ENCODE measurements at regions not wholly inside any gene's neighbourhood (a gene's known extent, or its start where the extent isn't known, plus 50 kb on each side); places are given as distances from the start of the nearest gene placed in this dataset.

- TF ChIP-seq EZH2 (IDR thresholded peaks at IDR 0.05; ENCODE audit: low read length) (no peak), CTCF (optimal IDR thresholded peaks at IDR 0.05 in 1 of 3, IDR thresholded peaks at IDR 0.05 in 1 of 3, conservative IDR thresholded peaks at IDR 0.05 in 1 of 3; ENCODE audit: extremely low read depth in 1 of 3, insufficient read depth in 2 of 3, low read length in 3 of 3) (no peak)
Measured at GRCh38 chr15:96058103-96058851, 272.2 kb upstream of the NR2F2 start.

Measured in keratinocyte (primary cell).